WI38 (cell line): ENCODE measurements at regions not wholly inside any gene's neighbourhood (a gene's known extent, or its start where the extent isn't known, plus 50 kb on each side); places are given as distances from the start of the nearest gene placed in this dataset.

Source experiments
- H3K4me3 ChIP-seq: 2 replicates; pipeline ENCODE4 v1.5.1; 2011; ENCODE audit warnings: low read depth, mild to moderate bottlenecking, control low read depth, low read length
- CTCF ChIP-seq: IDR thresholded peaks from 2 replicates; pipeline ENCODE4 v1.5.1; 2012; ENCODE audit warnings: low read depth, mild to moderate bottlenecking, control low read depth, low read length

- no peak for TF ChIP-seq CTCF
Measured at GRCh38 chr13:108573455-108573854, 56.0 kb upstream of the MYO16 start.

DNA sequence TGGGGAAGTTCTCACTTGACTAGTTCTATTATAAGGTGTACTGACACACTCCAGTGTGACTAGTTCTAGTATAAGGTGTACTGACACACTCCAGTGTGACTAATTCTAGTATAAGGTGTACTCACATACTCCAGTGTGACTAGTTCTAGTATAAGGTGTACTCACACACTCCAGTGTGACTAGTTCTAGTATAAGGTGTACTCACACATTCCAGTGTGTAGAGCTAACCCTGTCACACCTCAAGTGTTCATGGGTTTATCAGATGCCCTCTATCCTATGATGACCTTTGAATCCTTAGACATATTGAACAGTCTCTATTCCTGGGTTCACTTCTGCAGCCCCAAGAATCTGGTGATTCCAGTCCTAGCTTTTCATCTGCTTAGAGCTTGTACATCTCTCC lies 54.6 kb upstream of the MYO16 start:
- no peak for TF ChIP-seq CTCF
- no peak overlapping the region for H3K4me3 ChIP-seq

More at GRCh38 chr13:108573455-108573854, 56.0 kb upstream of the MYO16 start:
- H3K4me3 ChIP-seq = no peak overlapping the region

GRCh38 chr13:108575430-108575829 lies 54.0 kb upstream of the MYO16 start:
- no peak overlapping the region for H3K4me3 ChIP-seq
- TF ChIP-seq CTCF = no peak
